ENCODE measurements at regions not wholly inside any gene's neighbourhood (a gene's known extent, or its start where the extent isn't known, plus 50 kb on each side); places are given as distances from the start of the nearest gene placed in this dataset.

GRCh38 chrX:25288676-25289075 lies 272.9 kb upstream of the ARX start:
- H3K4me1 ChIP-seq (ENCODE audit: control insufficient read depth, extremely low read depth, insufficient read depth, low read length), result no peaks in the 10 kb centered on the region
- H3K4me3 ChIP-seq (ENCODE audit: control insufficient read depth in 2 of 3, extremely low read depth in 1 of 3, insufficient read depth in 2 of 3, low read depth in 1 of 3, low read length in 3 of 3), result no peak overlapping the region
- no peak for FAIRE-seq
- no peaks in the 10 kb centered on the region for H3K9me1 ChIP-seq (ENCODE audit: control insufficient read depth, extremely low read depth, insufficient read depth, low read length)
- no peaks in the 10 kb centered on the region for H3K36me3 ChIP-seq (ENCODE audit: control insufficient read depth in 2 of 2, extremely low read depth in 1 of 2, insufficient read depth in 2 of 2, low read length in 2 of 2)
- dilution Hi-C loops (cut with MboI; ENCODE audit: extremely low pct_ligation_motif_present, low sequenced_read_pairs), result no loop called here
- no peak overlapping the region for H3K27ac ChIP-seq (ENCODE audit: control insufficient read depth, insufficient read depth, low read length)
- H3K9ac ChIP-seq (ENCODE audit: control insufficient read depth, extremely low read depth, insufficient read depth, low read length), result no peak overlapping the region
- H3K79me2 ChIP-seq (ENCODE audit: control insufficient read depth, insufficient read depth, low read length), result no peaks in the 10 kb centered on the region
- H3K9me3 ChIP-seq (ENCODE audit: control insufficient read depth, low read depth, low read length), result no peaks in the 10 kb centered on the region
- DNase-seq (ENCODE audit: low read depth, low spot score), result no peak
- H3K27me3 ChIP-seq (ENCODE audit: control insufficient read depth, extremely low read depth, insufficient read depth, low read length), result no peaks in the 10 kb centered on the region
- no peak for TF ChIP-seq CTCF (optimal IDR thresholded peaks at IDR 0.05 in 1 of 3, IDR thresholded peaks at IDR 0.05 in 1 of 3, conservative IDR thresholded peaks at IDR 0.05 in 1 of 3; ENCODE audit: extremely low read depth in 1 of 3, insufficient read depth in 2 of 3, low read length in 3 of 3)
- TF ChIP-seq EZH2 (IDR thresholded peaks at IDR 0.05; ENCODE audit: low read length), result no peak
- no peak overlapping the region for H3K4me2 ChIP-seq (ENCODE audit: control insufficient read depth, extremely low read depth, insufficient read depth, low read depth, low read length)
- H2AFZ ChIP-seq (ENCODE audit: control insufficient read depth, low read length), result no peak overlapping the region
- no peaks in the 10 kb centered on the region for H4K20me1 ChIP-seq (ENCODE audit: control insufficient read depth, extremely low read depth, insufficient read depth, low read length)

GRCh38 chrX:25287521-25287920 lies 271.8 kb upstream of the ARX start:
- Histone ChIP-seq H3K9me1 (ENCODE audit: control insufficient read depth, extremely low read depth, insufficient read depth, low read length) (no peaks in the 10 kb centered on the region), H2AFZ (ENCODE audit: control insufficient read depth, low read length) (no peak overlapping the region), H3K79me2 (ENCODE audit: control insufficient read depth, insufficient read depth, low read length) (no peaks in the 10 kb centered on the region), H3K9me3 (ENCODE audit: control insufficient read depth, low read depth, low read length) (no peaks in the 10 kb centered on the region), H3K4me1 (ENCODE audit: control insufficient read depth, extremely low read depth, insufficient read depth, low read length) (no peaks in the 10 kb centered on the region), H3K9ac (ENCODE audit: control insufficient read depth, extremely low read depth, insufficient read depth, low read length) (no peak overlapping the region), H3K27me3 (ENCODE audit: control insufficient read depth, extremely low read depth, insufficient read depth, low read length) (no peaks in the 10 kb centered on the region), H3K4me2 (ENCODE audit: control insufficient read depth, extremely low read depth, insufficient read depth, low read depth, low read length) (no peak overlapping the region), H4K20me1 (ENCODE audit: control insufficient read depth, extremely low read depth, insufficient read depth, low read length) (no peaks in the 10 kb centered on the region), H3K36me3 (ENCODE audit: control insufficient read depth in 2 of 2, extremely low read depth in 1 of 2, insufficient read depth in 2 of 2, low read length in 2 of 2) (no peaks in the 10 kb centered on the region), H3K27ac (ENCODE audit: control insufficient read depth, insufficient read depth, low read length) (no peak overlapping the region), H3K4me3 (ENCODE audit: control insufficient read depth in 2 of 3, extremely low read depth in 1 of 3, insufficient read depth in 2 of 3, low read depth in 1 of 3, low read length in 3 of 3) (no peak overlapping the region)
- no peak for TF ChIP-seq EZH2 (IDR thresholded peaks at IDR 0.05; ENCODE audit: low read length)
- no peak for TF ChIP-seq CTCF (optimal IDR thresholded peaks at IDR 0.05 in 1 of 3, IDR thresholded peaks at IDR 0.05 in 1 of 3, conservative IDR thresholded peaks at IDR 0.05 in 1 of 3; ENCODE audit: extremely low read depth in 1 of 3, insufficient read depth in 2 of 3, low read length in 3 of 3)
- DNase-seq (ENCODE audit: low read depth, low spot score) (no peak), FAIRE-seq (no peak)
- dilution Hi-C loops (cut with MboI; ENCODE audit: extremely low pct_ligation_motif_present, low sequenced_read_pairs), result no loop called here
